Mammary epithelial cell (primary cell): ENCODE measurements at regions not wholly inside any gene's neighbourhood (a gene's known extent, or its start where the extent isn't known, plus 50 kb on each side); places are given as distances from the start of the nearest gene placed in this dataset.

Experiments used
- EZH2 ChIP-seq: IDR thresholded peaks from 2 replicates; pipeline ENCODE4 v1.6.1; 2012; ENCODE audit warnings: low read length, inconsistent platforms, borderline replicate concordance
- TF ChIP-seq, protein P1 (sequence below), 2 donors: IDR thresholded peaks in 1 of 2; conservative IDR thresholded peaks in 1 of 2; 2 replicates each; pipeline ENCODE4 v1.5.1; 2011 to 2012; ENCODE audit warnings: inconsistent platforms in 2 of 2, low read length in 2 of 2, mild to moderate bottlenecking in 2 of 2, control low read depth in 1 of 2, low read depth in 1 of 2; ENCODE audit not compliant: insufficient read depth in 1 of 2; ENCODE audit errors: extremely low read depth in 1 of 2

DNA sequence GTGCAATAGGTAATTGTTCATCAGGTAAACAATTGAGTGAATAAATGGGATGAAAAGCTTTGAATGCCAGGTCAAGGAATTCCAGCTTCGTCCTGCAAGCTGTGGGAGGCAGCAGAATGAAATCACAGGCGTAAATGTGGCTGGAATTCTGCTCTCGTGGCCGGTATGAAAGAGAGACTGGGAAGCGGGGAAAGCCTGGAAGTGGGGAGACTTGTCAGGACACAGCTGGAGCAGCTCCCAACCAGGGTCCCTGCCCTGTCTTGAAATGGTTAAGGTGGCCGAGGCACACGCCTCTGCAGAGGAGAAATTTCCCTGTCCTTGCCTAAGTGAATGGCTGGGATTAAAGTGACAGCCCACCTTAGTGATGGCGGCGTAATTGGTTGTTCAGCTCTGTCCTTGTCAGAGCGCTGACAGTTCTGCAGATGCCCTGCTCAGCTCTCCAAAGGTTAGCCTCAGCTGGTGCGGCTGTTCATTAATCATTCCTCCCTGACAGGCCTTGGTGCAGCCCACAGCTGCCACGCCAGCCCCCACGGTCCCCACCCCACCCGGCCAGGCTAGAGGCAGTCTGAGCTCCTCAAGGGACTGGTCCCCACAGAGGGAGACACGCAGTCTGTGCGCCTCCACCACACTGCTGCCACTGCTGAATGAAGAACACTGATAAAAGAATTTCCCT, 398.3 kb upstream of the POU3F1 start:
- TF ChIP-seq, protein P1, sequence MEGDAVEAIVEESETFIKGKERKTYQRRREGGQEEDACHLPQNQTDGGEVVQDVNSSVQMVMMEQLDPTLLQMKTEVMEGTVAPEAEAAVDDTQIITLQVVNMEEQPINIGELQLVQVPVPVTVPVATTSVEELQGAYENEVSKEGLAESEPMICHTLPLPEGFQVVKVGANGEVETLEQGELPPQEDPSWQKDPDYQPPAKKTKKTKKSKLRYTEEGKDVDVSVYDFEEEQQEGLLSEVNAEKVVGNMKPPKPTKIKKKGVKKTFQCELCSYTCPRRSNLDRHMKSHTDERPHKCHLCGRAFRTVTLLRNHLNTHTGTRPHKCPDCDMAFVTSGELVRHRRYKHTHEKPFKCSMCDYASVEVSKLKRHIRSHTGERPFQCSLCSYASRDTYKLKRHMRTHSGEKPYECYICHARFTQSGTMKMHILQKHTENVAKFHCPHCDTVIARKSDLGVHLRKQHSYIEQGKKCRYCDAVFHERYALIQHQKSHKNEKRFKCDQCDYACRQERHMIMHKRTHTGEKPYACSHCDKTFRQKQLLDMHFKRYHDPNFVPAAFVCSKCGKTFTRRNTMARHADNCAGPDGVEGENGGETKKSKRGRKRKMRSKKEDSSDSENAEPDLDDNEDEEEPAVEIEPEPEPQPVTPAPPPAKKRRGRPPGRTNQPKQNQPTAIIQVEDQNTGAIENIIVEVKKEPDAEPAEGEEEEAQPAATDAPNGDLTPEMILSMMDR (conservative IDR thresholded peaks at IDR 0.05 in 1 of 2, IDR thresholded peaks at IDR 0.05 in 1 of 2; ENCODE audit: extremely low read depth in 1 of 2, insufficient read depth in 1 of 2, low read depth in 1 of 2, low read length in 2 of 2): no peak
- no peak for TF ChIP-seq EZH2
